IMR-90 (cell line): ENCODE measurements at regions not wholly inside any gene's neighbourhood (a gene's known extent, or its start where the extent isn't known, plus 50 kb on each side); places are given as distances from the start of the nearest gene placed in this dataset.

ENCODE experiments used
- ATAC-seq: fragments of 200-7000 bp; cut with Tn5 transposase; 2 replicates; pipeline ENCODE4 v1.9.1; 2020; ENCODE audit warnings: low read depth, mild to moderate bottlenecking, moderate library complexity
- BruUV-seq: library from RNA; stranded (reverse); fragments of 400-500 nt; replicated peaks from 2 replicates; lab custom pipeline; 2021; lab: Mats Ljungman, UMichigan
- CTCF ChIA-PET: fragments of 300-600 bp; formaldehyde crosslinking; extraction: SDS; loops from one replicate; lab custom pipeline; 2021; ENCODE audit warnings: antibody characterized with exemption; lab: Yijun Ruan, JAX
- POLR2A ChIA-PET: fragments of 300-600 bp; sonication (Branson Sonifier 250); formaldehyde crosslinking; loops from one replicate; lab custom pipeline; 2022; ENCODE audit warnings: antibody characterized with exemption; ENCODE audit not compliant: unreplicated experiment; lab: Charles Lee
- DNase-seq: peaks from one replicate; pipeline ENCODE4 v3.0.0; 2013
- H2AFZ ChIP-seq: replicated peaks from 2 replicates; pipeline ENCODE3; 2013; ENCODE audit warnings: low read length, mild to moderate bottlenecking; ENCODE audit not compliant: poor library complexity
- H2AK5ac ChIP-seq: 2 replicates; pipeline ENCODE4 v1.6.1; 2013; ENCODE audit warnings: low read depth, low read length, inconsistent platforms
- H2AK9ac ChIP-seq: replicated peaks from 2 replicates; pipeline ENCODE3; 2013; ENCODE audit warnings: mild to moderate bottlenecking, low read depth, low read length, moderate library complexity; ENCODE audit not compliant: poor library complexity
- H2BK120ac ChIP-seq: 2 replicates; pipeline ENCODE4 v1.6.1; 2013; ENCODE audit warnings: low read depth, low read length, inconsistent platforms
- H2BK15ac ChIP-seq: 3 replicates; pipeline ENCODE4 v1.6.1; 2013; ENCODE audit warnings: low read depth, low read length, inconsistent platforms
- H2BK20ac ChIP-seq: 2 replicates; pipeline ENCODE4 v1.6.1; 2013; ENCODE audit warnings: low read depth, mild to moderate bottlenecking, inconsistent platforms, low read length, moderate library complexity
- H2BK5ac ChIP-seq: 2 replicates; pipeline ENCODE4 v1.6.1; 2013; ENCODE audit warnings: mild to moderate bottlenecking, low read depth, low read length, inconsistent platforms; ENCODE audit not compliant: poor library complexity, severe bottlenecking
- H3K14ac ChIP-seq: replicated peaks from 2 replicates; pipeline ENCODE4 v1.6.1; 2013; ENCODE audit warnings: low read depth, low read length, inconsistent platforms
- H3K18ac ChIP-seq: 2 replicates; pipeline ENCODE4 v1.6.1; 2013; ENCODE audit warnings: low read depth, low read length, control low read depth
- H3K23ac ChIP-seq: 2 replicates; pipeline ENCODE4 v1.6.1; 2013; ENCODE audit warnings: low read depth, low read length, inconsistent platforms
- H3K27ac ChIP-seq: 2 replicates; pipeline ENCODE4 v1.5.1; 2013; ENCODE audit warnings: mild to moderate bottlenecking, control low read depth, low read length; ENCODE audit not compliant: insufficient read depth
- H3K27me3 ChIP-seq: 2 replicates; pipeline ENCODE4 v1.6.1; 2013; ENCODE audit warnings: low read length; ENCODE audit not compliant: control insufficient read depth, insufficient read depth
- H3K36me3 ChIP-seq: 2 replicates; pipeline ENCODE4 v1.6.1; 2013; ENCODE audit warnings: low read length, mixed read lengths; ENCODE audit not compliant: control insufficient read depth, insufficient read depth
- H3K4ac ChIP-seq: 2 replicates; pipeline ENCODE4 v1.6.1; 2013; ENCODE audit warnings: low read depth, low read length, inconsistent platforms
- H3K4me1 ChIP-seq: 2 replicates; pipeline ENCODE4 v1.6.1; 2013; ENCODE audit warnings: low read length, mixed read lengths; ENCODE audit not compliant: control insufficient read depth, insufficient read depth
- H3K4me2 ChIP-seq: 2 replicates; pipeline ENCODE4 v1.6.1; 2013; ENCODE audit warnings: low read depth, mild to moderate bottlenecking, control low read depth, low read length, moderate library complexity
- H3K4me3 ChIP-seq: 2 replicates; pipeline ENCODE4 v1.5.1; 2013; ENCODE audit warnings: low read depth, mild to moderate bottlenecking, control low read depth, low read length, moderate library complexity; ENCODE audit not compliant: insufficient read depth
- H3K56ac ChIP-seq: 2 replicates; pipeline ENCODE4 v1.6.1; 2013; ENCODE audit warnings: low read length, inconsistent platforms; ENCODE audit not compliant: insufficient read depth; ENCODE audit errors: extremely low read depth
- H3K79me1 ChIP-seq, 2 experiments: 2 replicates each; pipeline ENCODE4 v1.6.1; 2013; ENCODE audit warnings: low read length in 2 of 2, inconsistent platforms in 1 of 2, low read depth in 1 of 2
- H3K9ac ChIP-seq: 2 replicates; pipeline ENCODE4 v1.6.1; 2013; ENCODE audit warnings: low read depth, low read length, control low read depth
- H3K9me1 ChIP-seq: 2 replicates; pipeline ENCODE4 v1.6.1; 2013; ENCODE audit warnings: low read length, inconsistent platforms; ENCODE audit not compliant: insufficient read depth
- H3K9me3 ChIP-seq: 2 replicates; pipeline ENCODE4 v1.6.1; 2013; ENCODE audit warnings: low read length; ENCODE audit not compliant: control insufficient read depth, insufficient read depth
- H4K20me1 ChIP-seq: 2 replicates; pipeline ENCODE4 v1.6.1; 2013; ENCODE audit warnings: low read length, inconsistent platforms; ENCODE audit not compliant: insufficient read depth
- H4K5ac ChIP-seq: 2 replicates; pipeline ENCODE4 v1.6.1; 2013; ENCODE audit warnings: mild to moderate bottlenecking, low read depth, low read length, control low read depth
- H4K8ac ChIP-seq, 2 experiments: 2 replicates each; pipeline ENCODE4 v1.6.1; 2013; ENCODE audit warnings: low read depth in 2 of 2, low read length in 2 of 2, control low read depth in 1 of 2, inconsistent platforms in 1 of 2
- H4K91ac ChIP-seq: 2 replicates; pipeline ENCODE4 v1.6.1; 2013; ENCODE audit warnings: low read depth, low read length, inconsistent platforms; ENCODE audit not compliant: insufficient read depth
- CEBPB ChIP-seq: IDR thresholded peaks from 2 replicates; pipeline ENCODE4 v1.6.1; 2012; ENCODE audit warnings: low read depth, low read length, improper control_type of control experiment
- FOS ChIP-seq: fragments of 150-350 bp; IDR thresholded peaks from 2 replicates; pipeline ENCODE4 v1.6.1; 2016; ENCODE audit warnings: low read depth, low read length
- MAFK ChIP-seq: IDR thresholded peaks from 2 replicates; pipeline ENCODE4 v1.6.1; 2012; ENCODE audit warnings: low read depth, low read length, improper control_type of control experiment
- POLR2A ChIP-seq: IDR thresholded peaks from 2 replicates; pipeline ENCODE4 v1.6.1; 2012; ENCODE audit warnings: mild to moderate bottlenecking, low read depth, low read length
- RFX5 ChIP-seq: IDR thresholded peaks from 2 replicates; pipeline ENCODE4 v1.8.0; 2012; ENCODE audit warnings: low read depth, mild to moderate bottlenecking, low read length, moderate library complexity
- WGBS, 2 experiments: methylation state at CpG; one replicate each; pipeline versions ENCODE4 v1.1.5 to v1.1.7; 2013; ENCODE audit warnings: missing lambda C conversion rate in 2 of 2; ENCODE audit not compliant: insufficient read length in 1 of 2; ENCODE audit errors: extremely low coverage in 2 of 2; 5-methylcytosine and 5-hydroxymethylcytosine counted together
- dilution Hi-C: fragments of 300-500 bp; cut with HindIII; formaldehyde crosslinking; loops from one replicate; pipeline ENCODE4 v1.14.3; 2018; ENCODE audit warnings: low sequenced_read_pairs; ENCODE audit not compliant: unreplicated experiment
- in situ Hi-C: fragments of 300-500 bp; cut with MboI; formaldehyde crosslinking; loops from 3 replicates; pipeline ENCODE4 v1.14.3; 2019; ENCODE audit warnings: low sequenced_read_pairs, inconsistent platforms, mixed read lengths
- intact Hi-C: fragments of 100-400 bp; cut with micrococcal nuclease; formaldehyde crosslinking; loops from 2 replicates; pipeline ENCODE4 v1.10.0; 2022

DNA sequence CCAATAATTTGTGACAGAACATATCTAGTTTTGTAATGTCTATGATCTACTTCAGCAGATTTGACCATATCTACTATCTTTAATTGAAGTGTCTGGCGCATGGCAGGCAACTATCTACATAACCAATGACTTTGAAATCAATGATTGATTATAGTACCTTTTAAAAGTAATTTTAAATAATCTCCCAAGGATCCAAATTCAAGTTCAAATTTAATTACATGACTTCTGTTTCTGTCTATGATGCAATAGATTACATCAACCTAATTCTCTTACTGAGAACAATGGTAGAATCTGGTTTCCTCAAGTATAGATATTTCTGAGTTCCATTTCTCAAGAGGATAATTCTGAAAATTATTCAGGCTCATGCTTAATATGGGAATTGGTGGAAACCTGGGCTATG, 177.4 kb upstream of the IL15 start:
- WGBS, 2 experiments, result no CpG with 5 or more reads among the region's 1 CpG
- in situ Hi-C loops, result no loop called here
- ChIA-PET CTCF (interaction anchor here (0.6 to 1.2 kb wide), 2 partner anchors 27 to 496 kb away, joined by 3 to 4 read pairs; no protein-coding TSS in a partner anchor), POLR2A (no interaction called here)
- Histone ChIP-seq H3K79me1 (no peaks in the 10 kb centered on the region; a peak in 1 of 4 replicates), H3K36me3 (no peaks in the 10 kb centered on the region), H3K4me2 (no peak overlapping the region), H3K9ac (no peak overlapping the region), H4K91ac (no peak overlapping the region), H3K4ac (no peak overlapping the region), H3K9me1 (no peaks in the 10 kb centered on the region), H3K4me1 (peaks cover 2% of the 10 kb centered on the region; the same call in 1 of the 2 replicates), H3K4me3 (no peak overlapping the region), H2BK15ac (no peak overlapping the region; the same call in 2 of the 3 replicates), H3K27me3 (no peaks in the 10 kb centered on the region), H3K27ac (no peak overlapping the region), H2BK20ac (no peak overlapping the region), H4K20me1 (no peaks in the 10 kb centered on the region), H4K5ac (no peak overlapping the region), H2AK5ac (no peak overlapping the region), H3K9me3 (no peaks in the 10 kb centered on the region), H3K56ac (no peak overlapping the region), H2AK9ac (no peak overlapping the region), H4K8ac (no peak overlapping the region), H3K23ac (no peak overlapping the region), H2AFZ (no peak overlapping the region), H3K18ac (no peak overlapping the region), H2BK120ac (no peak overlapping the region), H3K14ac (no peak overlapping the region), H2BK5ac (no peak overlapping the region)
- TF ChIP-seq RFX5 (no peak), MAFK (no peak), CEBPB (peak; percentile 79), FOS (no peak), POLR2A (no peak)
- dilution Hi-C loops, result no loop called here
- ATAC-seq (no peak), DNase-seq (no peak)
- no TSS peak for BruUV-seq
- intact Hi-C loops, result no loop called here
